IMR-90 (cell line): ENCODE measurements at regions not wholly inside any gene's neighbourhood (a gene's known extent, or its start where the extent isn't known, plus 50 kb on each side); places are given as distances from the start of the nearest gene placed in this dataset.

Source experiments
- ATAC-seq: fragments of 200-7000 bp; cut with Tn5 transposase; 2 replicates; pipeline ENCODE4 v1.9.1; 2020; ENCODE audit warnings: low read depth, mild to moderate bottlenecking, moderate library complexity
- BruUV-seq: library from RNA; stranded (reverse); fragments of 400-500 nt; replicated peaks from 2 replicates; lab custom pipeline; 2021; lab: Mats Ljungman, UMichigan
- CTCF ChIA-PET: fragments of 300-600 bp; formaldehyde crosslinking; extraction: SDS; loops from one replicate; lab custom pipeline; 2021; ENCODE audit warnings: antibody characterized with exemption; lab: Yijun Ruan, JAX
- POLR2A ChIA-PET: fragments of 300-600 bp; sonication (Branson Sonifier 250); formaldehyde crosslinking; loops from one replicate; lab custom pipeline; 2022; ENCODE audit warnings: antibody characterized with exemption; ENCODE audit not compliant: unreplicated experiment; lab: Charles Lee
- DNase-seq: peaks from one replicate; pipeline ENCODE4 v3.0.0; 2013
- H2AFZ ChIP-seq: replicated peaks from 2 replicates; pipeline ENCODE3; 2013; ENCODE audit warnings: low read length, mild to moderate bottlenecking; ENCODE audit not compliant: poor library complexity
- H2AK5ac ChIP-seq: 2 replicates; pipeline ENCODE4 v1.6.1; 2013; ENCODE audit warnings: low read depth, low read length, inconsistent platforms
- H2AK9ac ChIP-seq: replicated peaks from 2 replicates; pipeline ENCODE3; 2013; ENCODE audit warnings: mild to moderate bottlenecking, low read depth, low read length, moderate library complexity; ENCODE audit not compliant: poor library complexity
- H2BK120ac ChIP-seq: 2 replicates; pipeline ENCODE4 v1.6.1; 2013; ENCODE audit warnings: low read depth, low read length, inconsistent platforms
- H2BK15ac ChIP-seq: 3 replicates; pipeline ENCODE4 v1.6.1; 2013; ENCODE audit warnings: low read depth, low read length, inconsistent platforms
- H2BK20ac ChIP-seq: 2 replicates; pipeline ENCODE4 v1.6.1; 2013; ENCODE audit warnings: low read depth, mild to moderate bottlenecking, inconsistent platforms, low read length, moderate library complexity
- H2BK5ac ChIP-seq: 2 replicates; pipeline ENCODE4 v1.6.1; 2013; ENCODE audit warnings: mild to moderate bottlenecking, low read depth, low read length, inconsistent platforms; ENCODE audit not compliant: poor library complexity, severe bottlenecking
- H3K14ac ChIP-seq: replicated peaks from 2 replicates; pipeline ENCODE4 v1.6.1; 2013; ENCODE audit warnings: low read depth, low read length, inconsistent platforms
- H3K18ac ChIP-seq: 2 replicates; pipeline ENCODE4 v1.6.1; 2013; ENCODE audit warnings: low read depth, low read length, control low read depth
- H3K23ac ChIP-seq: 2 replicates; pipeline ENCODE4 v1.6.1; 2013; ENCODE audit warnings: low read depth, low read length, inconsistent platforms
- H3K27ac ChIP-seq: 2 replicates; pipeline ENCODE4 v1.5.1; 2013; ENCODE audit warnings: mild to moderate bottlenecking, control low read depth, low read length; ENCODE audit not compliant: insufficient read depth
- H3K27me3 ChIP-seq: 2 replicates; pipeline ENCODE4 v1.6.1; 2013; ENCODE audit warnings: low read length; ENCODE audit not compliant: control insufficient read depth, insufficient read depth
- H3K36me3 ChIP-seq: 2 replicates; pipeline ENCODE4 v1.6.1; 2013; ENCODE audit warnings: low read length, mixed read lengths; ENCODE audit not compliant: control insufficient read depth, insufficient read depth
- H3K4ac ChIP-seq: 2 replicates; pipeline ENCODE4 v1.6.1; 2013; ENCODE audit warnings: low read depth, low read length, inconsistent platforms
- H3K4me1 ChIP-seq: 2 replicates; pipeline ENCODE4 v1.6.1; 2013; ENCODE audit warnings: low read length, mixed read lengths; ENCODE audit not compliant: control insufficient read depth, insufficient read depth
- H3K4me2 ChIP-seq: 2 replicates; pipeline ENCODE4 v1.6.1; 2013; ENCODE audit warnings: low read depth, mild to moderate bottlenecking, control low read depth, low read length, moderate library complexity
- H3K4me3 ChIP-seq: 2 replicates; pipeline ENCODE4 v1.5.1; 2013; ENCODE audit warnings: low read depth, mild to moderate bottlenecking, control low read depth, low read length, moderate library complexity; ENCODE audit not compliant: insufficient read depth
- H3K56ac ChIP-seq: 2 replicates; pipeline ENCODE4 v1.6.1; 2013; ENCODE audit warnings: low read length, inconsistent platforms; ENCODE audit not compliant: insufficient read depth; ENCODE audit errors: extremely low read depth
- H3K79me1 ChIP-seq, 2 experiments: 2 replicates each; pipeline ENCODE4 v1.6.1; 2013; ENCODE audit warnings: low read length in 2 of 2, inconsistent platforms in 1 of 2, low read depth in 1 of 2
- H3K9ac ChIP-seq: 2 replicates; pipeline ENCODE4 v1.6.1; 2013; ENCODE audit warnings: low read depth, low read length, control low read depth
- H3K9me1 ChIP-seq: 2 replicates; pipeline ENCODE4 v1.6.1; 2013; ENCODE audit warnings: low read length, inconsistent platforms; ENCODE audit not compliant: insufficient read depth
- H3K9me3 ChIP-seq: 2 replicates; pipeline ENCODE4 v1.6.1; 2013; ENCODE audit warnings: low read length; ENCODE audit not compliant: control insufficient read depth, insufficient read depth
- H4K20me1 ChIP-seq: 2 replicates; pipeline ENCODE4 v1.6.1; 2013; ENCODE audit warnings: low read length, inconsistent platforms; ENCODE audit not compliant: insufficient read depth
- H4K5ac ChIP-seq: 2 replicates; pipeline ENCODE4 v1.6.1; 2013; ENCODE audit warnings: mild to moderate bottlenecking, low read depth, low read length, control low read depth
- H4K8ac ChIP-seq, 2 experiments: 2 replicates each; pipeline ENCODE4 v1.6.1; 2013; ENCODE audit warnings: low read depth in 2 of 2, low read length in 2 of 2, control low read depth in 1 of 2, inconsistent platforms in 1 of 2
- H4K91ac ChIP-seq: 2 replicates; pipeline ENCODE4 v1.6.1; 2013; ENCODE audit warnings: low read depth, low read length, inconsistent platforms; ENCODE audit not compliant: insufficient read depth
- BHLHE40 ChIP-seq: fragments of 150-350 bp; IDR thresholded peaks from 2 replicates; pipeline ENCODE4 v1.6.1; 2016; ENCODE audit warnings: mild to moderate bottlenecking, low read depth, low read length
- CEBPB ChIP-seq: IDR thresholded peaks from 2 replicates; pipeline ENCODE4 v1.6.1; 2012; ENCODE audit warnings: low read depth, low read length, improper control_type of control experiment
- CHD1 ChIP-seq: IDR thresholded peaks from 2 replicates; pipeline ENCODE4 v1.6.1; 2012; ENCODE audit warnings: low read depth, low read length, improper control_type of control experiment
- FOS ChIP-seq: fragments of 150-350 bp; IDR thresholded peaks from 2 replicates; pipeline ENCODE4 v1.6.1; 2016; ENCODE audit warnings: low read depth, low read length
- MAFK ChIP-seq: IDR thresholded peaks from 2 replicates; pipeline ENCODE4 v1.6.1; 2012; ENCODE audit warnings: low read depth, low read length, improper control_type of control experiment
- MAZ ChIP-seq: IDR thresholded peaks from 2 replicates; pipeline ENCODE4 v1.6.1; 2012; ENCODE audit warnings: low read depth, mild to moderate bottlenecking, low read length, improper control_type of control experiment, moderate library complexity, borderline replicate concordance
- MXI1 ChIP-seq: IDR thresholded peaks from 2 replicates; pipeline ENCODE4 v1.6.1; 2012; ENCODE audit warnings: low read depth, mild to moderate bottlenecking, low read length, moderate library complexity, borderline replicate concordance
- NFE2L2 ChIP-seq: fragments of 150-350 bp; IDR thresholded peaks from 2 replicates; pipeline ENCODE4 v1.6.1; 2016; ENCODE audit warnings: low read depth, mild to moderate bottlenecking, low read length
- POLR2A ChIP-seq: IDR thresholded peaks from 2 replicates; pipeline ENCODE4 v1.6.1; 2012; ENCODE audit warnings: mild to moderate bottlenecking, low read depth, low read length
- RAD21 ChIP-seq: IDR thresholded peaks from 2 replicates; pipeline ENCODE4 v1.6.1; 2012; ENCODE audit warnings: low read length, improper control_type of control experiment
- RCOR1 ChIP-seq: IDR thresholded peaks from 2 replicates; pipeline ENCODE4 v1.6.1; 2012; ENCODE audit warnings: mild to moderate bottlenecking, low read length, improper control_type of control experiment; ENCODE audit not compliant: insufficient replicate concordance
- RFX5 ChIP-seq: IDR thresholded peaks from 2 replicates; pipeline ENCODE4 v1.8.0; 2012; ENCODE audit warnings: low read depth, mild to moderate bottlenecking, low read length, moderate library complexity
- SMC3 ChIP-seq: fragments of 150-350 bp; IDR thresholded peaks from 2 replicates; pipeline ENCODE4 v1.6.1; 2016; ENCODE audit warnings: low read depth, mild to moderate bottlenecking, antibody characterized with exemption, low read length, moderate library complexity
- WGBS, 2 experiments: methylation state at CpG; one replicate each; pipeline versions ENCODE4 v1.1.5 to v1.1.7; 2013; ENCODE audit warnings: missing lambda C conversion rate in 2 of 2; ENCODE audit not compliant: insufficient read length in 1 of 2; ENCODE audit errors: extremely low coverage in 2 of 2; 5-methylcytosine and 5-hydroxymethylcytosine counted together
- dilution Hi-C: fragments of 300-500 bp; cut with HindIII; formaldehyde crosslinking; loops from one replicate; pipeline ENCODE4 v1.14.3; 2018; ENCODE audit warnings: low sequenced_read_pairs; ENCODE audit not compliant: unreplicated experiment
- in situ Hi-C: fragments of 300-500 bp; cut with MboI; formaldehyde crosslinking; loops from 3 replicates; pipeline ENCODE4 v1.14.3; 2019; ENCODE audit warnings: low sequenced_read_pairs, inconsistent platforms, mixed read lengths
- intact Hi-C: fragments of 100-400 bp; cut with micrococcal nuclease; formaldehyde crosslinking; loops from 2 replicates; pipeline ENCODE4 v1.10.0; 2022
- TF ChIP-seq, protein P1 (sequence below): conservative IDR thresholded peaks from 2 replicates; pipeline ENCODE4 v1.5.1; 2012; ENCODE audit warnings: mild to moderate bottlenecking, low read depth, low read length, improper control_type of control experiment
- TF ChIP-seq, protein P2 (sequence below): fragments of 150-350 bp; IDR thresholded peaks from 2 replicates; pipeline ENCODE4 v1.6.1; 2017; ENCODE audit warnings: mild to moderate bottlenecking, antibody characterized with exemption, low read length, low read depth
- TF ChIP-seq, protein P3 (sequence below): fragments of 150-350 bp; IDR thresholded peaks from 2 replicates; pipeline ENCODE4 v1.6.1; 2016; ENCODE audit warnings: low read depth, mild to moderate bottlenecking, low read length, moderate library complexity, borderline replicate concordance

DNA sequence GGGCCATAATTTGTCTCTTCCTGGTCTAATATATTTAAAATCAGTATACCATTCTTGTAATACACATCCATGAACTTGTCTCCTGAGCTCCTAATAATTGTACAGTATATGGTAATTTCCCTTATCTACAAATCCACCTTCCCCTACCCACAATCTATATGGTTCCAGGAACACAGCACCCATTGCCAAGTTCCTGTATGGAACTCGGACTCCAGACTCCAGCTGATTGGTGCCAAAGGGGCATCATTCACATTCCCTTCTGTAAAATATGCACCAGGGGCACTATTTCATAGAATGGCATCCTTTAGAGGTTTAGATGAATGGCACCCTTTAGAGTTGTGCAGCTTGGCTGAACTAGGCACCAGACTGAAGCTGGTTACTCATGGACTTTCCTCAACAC lies 58.8 kb upstream of the ZSWIM5 start:
- Histone ChIP-seq H2AFZ (no peak overlapping the region), H2AK9ac (no peak overlapping the region), H4K91ac (peak overlapping the region; percentile 92; the same call in 1 of the 2 replicates), H3K14ac (no peak overlapping the region), H3K56ac (no peak overlapping the region), H3K4me1 (peaks cover 8% of the 10 kb centered on the region), H2AK5ac (peak overlapping the region; percentile 56; the same call in 1 of the 2 replicates), H3K18ac (peak overlapping the region; percentile 35), H3K4ac (peak overlapping the region; percentile 88; the same call in 1 of the 2 replicates), H4K5ac (peak overlapping the region; percentile 79; the same call in 1 of the 2 replicates), H3K9me3 (peaks cover 3% of the 10 kb centered on the region; the same call in 1 of the 2 replicates), H2BK20ac (peak overlapping the region; percentile 94; the same call in 1 of the 2 replicates), H3K9ac (no peak overlapping the region), H3K36me3 (no peaks in the 10 kb centered on the region), H3K4me3 (no peak overlapping the region), H2BK120ac (peak overlapping the region; percentile 99), H3K79me1 (no peaks in the 10 kb centered on the region), H4K20me1 (no peaks in the 10 kb centered on the region), H3K27ac (no peak overlapping the region), H3K9me1 (no peaks in the 10 kb centered on the region), H2BK5ac (no peak overlapping the region), H2BK15ac (peak overlapping the region; percentile 4; the same call in 2 of the 3 replicates), H3K23ac (no peak overlapping the region), H4K8ac (no peak overlapping the region), H3K27me3 (no peaks in the 10 kb centered on the region), H3K4me2 (no peak overlapping the region)
- POLR2A ChIA-PET: no interaction called here
- dilution Hi-C loops (no loop called here), intact Hi-C loops (no loop called here), in situ Hi-C loops (no loop called here)
- no peak for ATAC-seq
- WGBS, 2 experiments: no CpG with 5 or more reads among the region's 1 CpG
- TF ChIP-seq RCOR1 (no peak), FOS (no peak), RFX5 (no peak), POLR2A (no peak), MAFK (no peak), CEBPB (no peak), MAZ (no peak), CHD1 (no peak), SMC3 (no peak), NFE2L2 (no peak), MXI1 (no peak), BHLHE40 (no peak), RAD21 (no peak)
- TF ChIP-seq, protein P1, sequence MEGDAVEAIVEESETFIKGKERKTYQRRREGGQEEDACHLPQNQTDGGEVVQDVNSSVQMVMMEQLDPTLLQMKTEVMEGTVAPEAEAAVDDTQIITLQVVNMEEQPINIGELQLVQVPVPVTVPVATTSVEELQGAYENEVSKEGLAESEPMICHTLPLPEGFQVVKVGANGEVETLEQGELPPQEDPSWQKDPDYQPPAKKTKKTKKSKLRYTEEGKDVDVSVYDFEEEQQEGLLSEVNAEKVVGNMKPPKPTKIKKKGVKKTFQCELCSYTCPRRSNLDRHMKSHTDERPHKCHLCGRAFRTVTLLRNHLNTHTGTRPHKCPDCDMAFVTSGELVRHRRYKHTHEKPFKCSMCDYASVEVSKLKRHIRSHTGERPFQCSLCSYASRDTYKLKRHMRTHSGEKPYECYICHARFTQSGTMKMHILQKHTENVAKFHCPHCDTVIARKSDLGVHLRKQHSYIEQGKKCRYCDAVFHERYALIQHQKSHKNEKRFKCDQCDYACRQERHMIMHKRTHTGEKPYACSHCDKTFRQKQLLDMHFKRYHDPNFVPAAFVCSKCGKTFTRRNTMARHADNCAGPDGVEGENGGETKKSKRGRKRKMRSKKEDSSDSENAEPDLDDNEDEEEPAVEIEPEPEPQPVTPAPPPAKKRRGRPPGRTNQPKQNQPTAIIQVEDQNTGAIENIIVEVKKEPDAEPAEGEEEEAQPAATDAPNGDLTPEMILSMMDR: no peak
- TF ChIP-seq, protein P2, sequence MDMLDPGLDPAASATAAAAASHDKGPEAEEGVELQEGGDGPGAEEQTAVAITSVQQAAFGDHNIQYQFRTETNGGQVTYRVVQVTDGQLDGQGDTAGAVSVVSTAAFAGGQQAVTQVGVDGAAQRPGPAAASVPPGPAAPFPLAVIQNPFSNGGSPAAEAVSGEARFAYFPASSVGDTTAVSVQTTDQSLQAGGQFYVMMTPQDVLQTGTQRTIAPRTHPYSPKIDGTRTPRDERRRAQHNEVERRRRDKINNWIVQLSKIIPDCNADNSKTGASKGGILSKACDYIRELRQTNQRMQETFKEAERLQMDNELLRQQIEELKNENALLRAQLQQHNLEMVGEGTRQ: no peak
- TF ChIP-seq, protein P3, sequence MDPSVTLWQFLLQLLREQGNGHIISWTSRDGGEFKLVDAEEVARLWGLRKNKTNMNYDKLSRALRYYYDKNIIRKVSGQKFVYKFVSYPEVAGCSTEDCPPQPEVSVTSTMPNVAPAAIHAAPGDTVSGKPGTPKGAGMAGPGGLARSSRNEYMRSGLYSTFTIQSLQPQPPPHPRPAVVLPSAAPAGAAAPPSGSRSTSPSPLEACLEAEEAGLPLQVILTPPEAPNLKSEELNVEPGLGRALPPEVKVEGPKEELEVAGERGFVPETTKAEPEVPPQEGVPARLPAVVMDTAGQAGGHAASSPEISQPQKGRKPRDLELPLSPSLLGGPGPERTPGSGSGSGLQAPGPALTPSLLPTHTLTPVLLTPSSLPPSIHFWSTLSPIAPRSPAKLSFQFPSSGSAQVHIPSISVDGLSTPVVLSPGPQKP: no peak
- DNase-seq: no peak
- CTCF ChIA-PET: interaction anchor here (1.3 kb wide), 1 partner anchor 32 kb away, joined by 3 read pairs; no protein-coding TSS in a partner anchor
- BruUV-seq: no TSS peak
